ENCODE measurements at regions not wholly inside any gene's neighbourhood (a gene's known extent, or its start where the extent isn't known, plus 50 kb on each side); places are given as distances from the start of the nearest gene placed in this dataset.

- CTCF ChIA-PET, result interaction anchor here (1.4 kb wide), 1 partner anchor 11 kb away, joined by 3 read pairs; no protein-coding TSS in a partner anchor
- no peak for DNase-seq (ENCODE audit: extremely low spot score)
- POLR2A ChIA-PET, result no interaction called here
- no peak for TF ChIP-seq CTCF (IDR thresholded peaks at IDR 0.05; ENCODE audit: control extremely low read depth, extremely low read depth, low read depth, missing control alignments)
Observed at GRCh38 chr2:172247203-172247602, 144.5 kb upstream of the DLX2 start.

- ChIA-PET POLR2A (no interaction called here), CTCF (interaction anchor here (1.6 kb wide), 1 partner anchor 8 kb away, joined by 4 read pairs; no protein-coding TSS in a partner anchor)
- DNase-seq (ENCODE audit: extremely low spot score), result no peak
- TF ChIP-seq CTCF (IDR thresholded peaks at IDR 0.05; ENCODE audit: control extremely low read depth, extremely low read depth, low read depth, missing control alignments), result no peak
Observed at GRCh38 chr2:172248381-172248780, 145.7 kb upstream of the DLX2 start.

- no peak for TF ChIP-seq CTCF (IDR thresholded peaks at IDR 0.05; ENCODE audit: control extremely low read depth, extremely low read depth, low read depth, missing control alignments)
- ChIA-PET POLR2A (no interaction called here), CTCF (interaction anchor here (1.6 kb wide), 1 partner anchor 9 kb away, joined by 4 read pairs; no protein-coding TSS in a partner anchor)
- DNase-seq (ENCODE audit: extremely low spot score), result no peak
Observed at GRCh38 chr2:172248785-172249187, 146.1 kb upstream of the DLX2 start.

- no peak for DNase-seq (ENCODE audit: extremely low spot score)
- POLR2A ChIA-PET, result no interaction called here
- no peak for TF ChIP-seq CTCF (IDR thresholded peaks at IDR 0.05; ENCODE audit: control extremely low read depth, extremely low read depth, low read depth, missing control alignments)
- CTCF ChIA-PET, result interaction anchor here (1.6 kb wide), 1 partner anchor 9 kb away, joined by 4 read pairs; no protein-coding TSS in a partner anchor
Observed at GRCh38 chr2:172249334-172249733, 146.6 kb upstream of the DLX2 start.

- ChIA-PET POLR2A (no interaction called here), CTCF (no interaction called here)
Observed at GRCh38 chr2:172249986-172250385, 147.3 kb upstream of the DLX2 start.

GRCh38 chr2:172251231-172251630 is 148.5 kb upstream of the DLX2 start:
- ChIA-PET CTCF (no interaction called here), POLR2A (no interaction called here)
- no peak for TF ChIP-seq CTCF (IDR thresholded peaks at IDR 0.05; ENCODE audit: control extremely low read depth, extremely low read depth, low read depth, missing control alignments)
- no peak for DNase-seq (ENCODE audit: extremely low spot score)

More at GRCh38 chr2:172249986-172250385, 147.3 kb upstream of the DLX2 start:
- DNase-seq (ENCODE audit: extremely low spot score), result no peak
- no peak for TF ChIP-seq CTCF (IDR thresholded peaks at IDR 0.05; ENCODE audit: control extremely low read depth, extremely low read depth, low read depth, missing control alignments)

- TF ChIP-seq CTCF (IDR thresholded peaks at IDR 0.05; ENCODE audit: control extremely low read depth, extremely low read depth, low read depth, missing control alignments), result no peak
- DNase-seq (ENCODE audit: extremely low spot score), result no peak
- ChIA-PET POLR2A (no interaction called here), CTCF (interaction anchor here (1.2 kb wide), 1 partner anchor 23 kb away, joined by 3 read pairs; no protein-coding TSS in a partner anchor)
Observed at GRCh38 chr2:172252154-172252553, 149.5 kb upstream of the DLX2 start.
